HepG2 (cell line): ENCODE measurements at regions not wholly inside any gene's neighbourhood (a gene's known extent, or its start where the extent isn't known, plus 50 kb on each side); places are given as distances from the start of the nearest gene placed in this dataset.
"Not testable (repeated sequence)": the region's sequence is repeated elsewhere in the genome, so short reads cannot be mapped to it uniquely, and the experiment has no call there.

Experiments used
- ATAC-seq: fragments of 200-7000 bp; cut with Tn5 transposase; 3 replicates; pipeline ENCODE4 v1.9.1; 2020; ENCODE audit warnings: mild to moderate bottlenecking, moderate library complexity
- BruUV-seq: library from RNA; stranded (reverse); fragments of 400-500 nt; replicated peaks from 2 replicates; lab custom pipeline; 2021; lab: Mats Ljungman, UMichigan
- CTCF ChIA-PET: fragments of 300-600 bp; formaldehyde crosslinking; extraction: SDS; loops from one replicate; lab custom pipeline; 2021; ENCODE audit warnings: low total read pairs, inconsistent platforms, low intra/inter-chr PET ratio; lab: Yijun Ruan, JAX
- POLR2A ChIA-PET: fragments of 350-600 bp; sonication (Branson Sonifier 250); formaldehyde crosslinking; loops from one replicate; lab custom pipeline; 2020; ENCODE audit warnings: antibody characterized with exemption, inconsistent platforms; lab: Yijun Ruan, JAX
- DNase-seq: peaks from one replicate; pipeline ENCODE4 v3.0.0-alpha.2; 2015; ENCODE audit warnings: low spot score
- FAIRE-seq: peaks from 3 replicates; lab custom pipeline; 2011; peaks lifted over from hg19 to GRCh38; lab: Jason Lieb, UNC
- H2AFZ ChIP-seq: one replicate; pipeline ENCODE4 v1.6.1; 2011; ENCODE audit warnings: low read length, inconsistent platforms
- H3K27ac ChIP-seq: fragments of 300-600 bp; 3 replicates; pipeline ENCODE4 v1.8.0; 2011; ENCODE audit warnings: mixed run types, mild to moderate bottlenecking, mixed read lengths, low read length, inconsistent platforms; ENCODE audit not compliant: insufficient read depth; ENCODE audit errors: extremely low read length
- H3K27me3 ChIP-seq, 2 experiments: fragments of 200-600 bp in 1 of 2; 2 replicates in 1 of 2; 3 replicates in 1 of 2; pipeline versions ENCODE4 v1.6.0 to v1.8.0; 2011; ENCODE audit warnings: low read length in 2 of 2, mild to moderate bottlenecking in 2 of 2, moderate library complexity in 2 of 2, inconsistent platforms in 1 of 2; ENCODE audit not compliant: insufficient read depth in 2 of 2, control insufficient read depth in 1 of 2
- H3K36me3 ChIP-seq, 2 experiments: fragments of 200-600 bp in 1 of 2; replicated peaks in 1 of 2; 2 replicates in 1 of 2; 3 replicates in 1 of 2; pipeline versions ENCODE4 v1.5.1 to v1.8.0; 2011; ENCODE audit warnings: low read length in 2 of 2, inconsistent platforms in 1 of 2; ENCODE audit not compliant: insufficient read depth in 2 of 2, control insufficient read depth in 1 of 2
- H3K4me1 ChIP-seq: 2 replicates; pipeline ENCODE4 v1.5.1; 2012; ENCODE audit warnings: low read length, inconsistent platforms; ENCODE audit not compliant: insufficient read depth
- H3K4me2 ChIP-seq: 2 replicates; pipeline ENCODE4 v1.6.0; 2011; ENCODE audit warnings: low read depth, low read length, inconsistent platforms
- H3K4me3 ChIP-seq, 3 experiments: fragments of 200-600 bp in 1 of 3; sonication (generic), shearing (Covaris generic) in 1 of 3; replicated peaks in 1 of 3; 2 replicates each; pipeline ENCODE4 v1.5.1; 2011 to 2016; ENCODE audit warnings: low read length in 3 of 3, inconsistent platforms in 2 of 3, low read depth in 2 of 3, mild to moderate bottlenecking in 2 of 3, control low read depth in 1 of 3, mixed read lengths in 1 of 3; ENCODE audit not compliant: insufficient read depth in 1 of 3
- H3K79me2 ChIP-seq: one replicate; pipeline ENCODE4 v1.6.1; 2011; ENCODE audit warnings: low read length, inconsistent platforms; ENCODE audit not compliant: insufficient read depth
- H3K9ac ChIP-seq: 2 replicates; pipeline ENCODE4 v1.6.0; 2011; ENCODE audit warnings: mild to moderate bottlenecking, low read depth, low read length, inconsistent platforms; ENCODE audit not compliant: insufficient read depth
- H3K9me3 ChIP-seq: 2 replicates; pipeline ENCODE4 v1.5.1; 2012; ENCODE audit warnings: mild to moderate bottlenecking, low read length
- H4K20me1 ChIP-seq: 2 replicates; pipeline ENCODE4 v1.6.0; 2011; ENCODE audit warnings: inconsistent platforms, mild to moderate bottlenecking, low read length, moderate library complexity; ENCODE audit not compliant: insufficient read depth
- HNRNPK ChIP-seq: fragments of 200-400 bp; formaldehyde crosslinking; IDR thresholded peaks from 2 replicates; pipeline ENCODE4 v1.6.1; 2018; ENCODE audit warnings: low read length, low read depth, moderate library complexity, mild to moderate bottlenecking; ENCODE audit not compliant: poor library complexity, severe bottlenecking
- KDM4B ChIP-seq: sonication (generic); formaldehyde crosslinking; IDR thresholded peaks from 2 replicates; pipeline ENCODE4 v1.4.0; 2020; ENCODE audit warnings: missing genetic modification reagents
- MAFK ChIP-seq, 2 experiments: IDR thresholded peaks in 1 of 2; conservative IDR thresholded peaks in 1 of 2; 2 replicates each; pipeline ENCODE4 v1.6.1; 2011; ENCODE audit warnings: improper control_type of control experiment in 2 of 2, low read length in 2 of 2
- U2AF2 ChIP-seq: fragments of 200-400 bp; formaldehyde crosslinking; IDR thresholded peaks from 2 replicates; pipeline ENCODE4 v1.6.1; 2017; ENCODE audit warnings: low read depth, mild to moderate bottlenecking, low read length
- ZMAT3 ChIP-seq: sonication (generic); formaldehyde crosslinking; conservative IDR thresholded peaks from 2 replicates; pipeline ENCODE4 v1.7.0; 2021; ENCODE audit warnings: missing genetic modification reagents
- ZNF609 ChIP-seq: sonication (generic); formaldehyde crosslinking; IDR thresholded peaks from 2 replicates; pipeline ENCODE4 v1.4.0; 2020; ENCODE audit warnings: mild to moderate bottlenecking, missing genetic modification reagents, borderline replicate concordance
- ZNF749 ChIP-seq: sonication (generic); formaldehyde crosslinking; IDR thresholded peaks from 2 replicates; pipeline ENCODE4 v1.8.0; 2022; ENCODE audit warnings: mild to moderate bottlenecking, missing genetic modification reagents, moderate library complexity, borderline replicate concordance
- WGBS: methylation state at CpG from one replicate; pipeline ENCODE4 v1.1.6; 2017; ENCODE audit warnings: low lambda C conversion rate; 5-methylcytosine and 5-hydroxymethylcytosine counted together
- in situ Hi-C: cut with HindIII; loops from 2 replicates; pipeline ENCODE4 v1.10.0; 2017; ENCODE audit warnings: low pct_unique_long_range_greater_than_20kb; ENCODE audit not compliant: extremely low pct_ligation_motif_present
- intact Hi-C: fragments of 100-400 bp; cut with micrococcal nuclease; formaldehyde crosslinking; loops from one replicate; pipeline ENCODE4 v1.10.0; 2022; ENCODE audit not compliant: unreplicated experiment

- H3K9ac ChIP-seq, H2AFZ ChIP-seq, CTCF ChIA-PET, H4K20me1 ChIP-seq, H3K4me3 ChIP-seq, DNase-seq, ATAC-seq, H3K79me2 ChIP-seq, BruUV-seq, in situ Hi-C loops, FAIRE-seq, H3K36me3 ChIP-seq, H3K9me3 ChIP-seq, H3K4me2 ChIP-seq, intact Hi-C loops, H3K4me1 ChIP-seq, H3K27ac ChIP-seq, POLR2A ChIA-PET, H3K27me3 ChIP-seq: not testable (repeated sequence)
- WGBS = 66% methylated on average over 15 of the region's 22 CpGs
These were observed 336.5 kb upstream of the RIOK2 start for GRCh38 chr5:97519565-97519964.

- H3K27ac ChIP-seq, CTCF ChIA-PET: not testable (repeated sequence)
- TF ChIP-seq HNRNPK = peak; percentile 62
These were observed 340.3 kb upstream of the RIOK2 start for GRCh38 chr5:97523336-97523735.

DNA sequence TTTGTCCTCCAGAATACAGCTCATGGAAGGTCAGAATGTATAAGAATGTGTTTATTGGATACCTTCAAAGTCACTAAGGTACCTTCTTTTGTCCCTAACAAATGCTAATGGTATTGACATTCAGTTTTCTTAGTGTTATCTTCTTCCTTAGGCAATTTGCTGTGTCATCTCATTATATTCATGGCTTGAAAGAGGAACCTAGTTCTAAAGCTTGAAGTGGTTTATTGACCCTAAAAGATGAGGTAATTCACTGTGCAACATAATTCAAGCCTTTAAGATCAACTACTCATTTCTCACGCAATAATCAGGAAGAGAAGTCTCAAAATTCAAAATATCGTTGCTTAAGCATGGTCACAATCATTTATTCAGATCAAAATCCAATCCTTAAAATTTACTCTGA is 342.7 kb upstream of the RIOK2 start:
- Histone ChIP-seq H3K27me3 (no peaks in the 10 kb centered on the region), H4K20me1 (no peaks in the 10 kb centered on the region), H3K27ac (no peak overlapping the region), H3K9me3 (no peaks in the 10 kb centered on the region), H3K36me3 (no peaks in the 10 kb centered on the region), H3K9ac (no peak overlapping the region), H3K4me3 (no peak overlapping the region), H3K79me2 (no peaks in the 10 kb centered on the region), H3K4me2 (no peak overlapping the region), H2AFZ (no peak overlapping the region), H3K4me1 (no peaks in the 10 kb centered on the region)
- in situ Hi-C loops = loop anchor here (25.0 kb wide), 2 partner anchors 238 to 1312 kb away; no protein-coding TSS in a partner anchor
- FAIRE-seq = no peak
- no TSS peak for BruUV-seq
- POLR2A ChIA-PET = no interaction called here
- intact Hi-C loops = no loop called here
- no peak for ATAC-seq
- CTCF ChIA-PET = no interaction called here
- WGBS = 0% methylated on average over 2 of the region's 2 CpGs
- no peak for DNase-seq
- TF ChIP-seq MAFK (conservative IDR thresholded peaks at IDR 0.05 in 1 of 2, IDR thresholded peaks at IDR 0.05 in 1 of 2; ENCODE audit: low read length in 2 of 2) (peak in 1 of 2 experiments; percentile 19; a peak in 1 of 4 replicates), KDM4B (CRISPR knock-in tag) (no peak), ZNF609 (no peak), U2AF2 (no peak), ZMAT3 (no peak), ZNF749 (CRISPR knock-in tag) (no peak)

More at GRCh38 chr5:97523336-97523735, 340.3 kb upstream of the RIOK2 start:
- H3K9ac ChIP-seq, H3K36me3 ChIP-seq, H3K4me2 ChIP-seq, H4K20me1 ChIP-seq, H3K4me3 ChIP-seq, BruUV-seq, FAIRE-seq, in situ Hi-C loops, POLR2A ChIA-PET, DNase-seq, H3K79me2 ChIP-seq, H3K9me3 ChIP-seq, H2AFZ ChIP-seq, intact Hi-C loops, H3K27me3 ChIP-seq, H3K4me1 ChIP-seq, ATAC-seq: not testable (repeated sequence)
- WGBS = 21% methylated on average over 2 of the region's 2 CpGs
